ENCODE measurements at regions not wholly inside any gene's neighbourhood (a gene's known extent, or its start where the extent isn't known, plus 50 kb on each side); places are given as distances from the start of the nearest gene placed in this dataset.

DNA sequence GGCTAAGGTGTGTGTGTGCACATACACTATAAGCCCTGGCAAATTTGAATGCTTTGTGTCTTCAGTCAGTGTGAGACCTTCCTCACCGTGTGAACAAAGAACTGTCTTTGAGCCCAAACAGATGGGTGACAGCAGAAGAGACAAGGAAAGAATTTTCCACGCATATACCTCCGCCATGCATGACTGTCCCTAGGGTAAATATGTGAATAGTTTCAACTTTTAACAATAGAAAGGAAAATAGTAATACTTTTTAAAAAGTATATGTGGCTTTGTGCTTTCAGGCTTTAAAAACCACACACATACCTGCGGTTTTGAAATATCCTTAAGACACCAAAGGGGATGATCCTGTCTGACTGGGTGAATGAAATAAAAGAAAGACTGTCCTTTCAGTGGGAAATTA lies 438.6 kb upstream of the MPDZ start:
- TF ChIP-seq, protein P1, sequence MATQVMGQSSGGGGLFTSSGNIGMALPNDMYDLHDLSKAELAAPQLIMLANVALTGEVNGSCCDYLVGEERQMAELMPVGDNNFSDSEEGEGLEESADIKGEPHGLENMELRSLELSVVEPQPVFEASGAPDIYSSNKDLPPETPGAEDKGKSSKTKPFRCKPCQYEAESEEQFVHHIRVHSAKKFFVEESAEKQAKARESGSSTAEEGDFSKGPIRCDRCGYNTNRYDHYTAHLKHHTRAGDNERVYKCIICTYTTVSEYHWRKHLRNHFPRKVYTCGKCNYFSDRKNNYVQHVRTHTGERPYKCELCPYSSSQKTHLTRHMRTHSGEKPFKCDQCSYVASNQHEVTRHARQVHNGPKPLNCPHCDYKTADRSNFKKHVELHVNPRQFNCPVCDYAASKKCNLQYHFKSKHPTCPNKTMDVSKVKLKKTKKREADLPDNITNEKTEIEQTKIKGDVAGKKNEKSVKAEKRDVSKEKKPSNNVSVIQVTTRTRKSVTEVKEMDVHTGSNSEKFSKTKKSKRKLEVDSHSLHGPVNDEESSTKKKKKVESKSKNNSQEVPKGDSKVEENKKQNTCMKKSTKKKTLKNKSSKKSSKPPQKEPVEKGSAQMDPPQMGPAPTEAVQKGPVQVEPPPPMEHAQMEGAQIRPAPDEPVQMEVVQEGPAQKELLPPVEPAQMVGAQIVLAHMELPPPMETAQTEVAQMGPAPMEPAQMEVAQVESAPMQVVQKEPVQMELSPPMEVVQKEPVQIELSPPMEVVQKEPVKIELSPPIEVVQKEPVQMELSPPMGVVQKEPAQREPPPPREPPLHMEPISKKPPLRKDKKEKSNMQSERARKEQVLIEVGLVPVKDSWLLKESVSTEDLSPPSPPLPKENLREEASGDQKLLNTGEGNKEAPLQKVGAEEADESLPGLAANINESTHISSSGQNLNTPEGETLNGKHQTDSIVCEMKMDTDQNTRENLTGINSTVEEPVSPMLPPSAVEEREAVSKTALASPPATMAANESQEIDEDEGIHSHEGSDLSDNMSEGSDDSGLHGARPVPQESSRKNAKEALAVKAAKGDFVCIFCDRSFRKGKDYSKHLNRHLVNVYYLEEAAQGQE (IDR thresholded peaks at IDR 0.05; ENCODE audit: insufficient replicate concordance, low read depth), result no peak
- TF ChIP-seq SPI1 (IDR thresholded peaks at IDR 0.05; ENCODE audit: borderline replicate concordance, low read depth) (no peak), POLR2AphosphoS5 (IDR thresholded peaks at IDR 0.05; ENCODE audit: low read depth) (no peak), GABPA (IDR thresholded peaks at IDR 0.05; ENCODE audit: low read depth) (no peak)
- TF ChIP-seq, protein P2, sequence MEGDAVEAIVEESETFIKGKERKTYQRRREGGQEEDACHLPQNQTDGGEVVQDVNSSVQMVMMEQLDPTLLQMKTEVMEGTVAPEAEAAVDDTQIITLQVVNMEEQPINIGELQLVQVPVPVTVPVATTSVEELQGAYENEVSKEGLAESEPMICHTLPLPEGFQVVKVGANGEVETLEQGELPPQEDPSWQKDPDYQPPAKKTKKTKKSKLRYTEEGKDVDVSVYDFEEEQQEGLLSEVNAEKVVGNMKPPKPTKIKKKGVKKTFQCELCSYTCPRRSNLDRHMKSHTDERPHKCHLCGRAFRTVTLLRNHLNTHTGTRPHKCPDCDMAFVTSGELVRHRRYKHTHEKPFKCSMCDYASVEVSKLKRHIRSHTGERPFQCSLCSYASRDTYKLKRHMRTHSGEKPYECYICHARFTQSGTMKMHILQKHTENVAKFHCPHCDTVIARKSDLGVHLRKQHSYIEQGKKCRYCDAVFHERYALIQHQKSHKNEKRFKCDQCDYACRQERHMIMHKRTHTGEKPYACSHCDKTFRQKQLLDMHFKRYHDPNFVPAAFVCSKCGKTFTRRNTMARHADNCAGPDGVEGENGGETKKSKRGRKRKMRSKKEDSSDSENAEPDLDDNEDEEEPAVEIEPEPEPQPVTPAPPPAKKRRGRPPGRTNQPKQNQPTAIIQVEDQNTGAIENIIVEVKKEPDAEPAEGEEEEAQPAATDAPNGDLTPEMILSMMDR (IDR thresholded peaks at IDR 0.05; ENCODE audit: insufficient read depth, low read length), result no peak
- Histone ChIP-seq H3K4me3 (replicated peaks; ENCODE audit: insufficient read depth, low read length) (no peak overlapping the region), H3K27ac (replicated peaks) (no peak overlapping the region), H3K27me3 (ENCODE audit: insufficient read depth, poor library complexity, severe bottlenecking) (no peaks in the 10 kb centered on the region)
- DNase-seq (ENCODE audit: low read depth in 1 of 2, low spot score in 1 of 2), result no peak

DNA sequence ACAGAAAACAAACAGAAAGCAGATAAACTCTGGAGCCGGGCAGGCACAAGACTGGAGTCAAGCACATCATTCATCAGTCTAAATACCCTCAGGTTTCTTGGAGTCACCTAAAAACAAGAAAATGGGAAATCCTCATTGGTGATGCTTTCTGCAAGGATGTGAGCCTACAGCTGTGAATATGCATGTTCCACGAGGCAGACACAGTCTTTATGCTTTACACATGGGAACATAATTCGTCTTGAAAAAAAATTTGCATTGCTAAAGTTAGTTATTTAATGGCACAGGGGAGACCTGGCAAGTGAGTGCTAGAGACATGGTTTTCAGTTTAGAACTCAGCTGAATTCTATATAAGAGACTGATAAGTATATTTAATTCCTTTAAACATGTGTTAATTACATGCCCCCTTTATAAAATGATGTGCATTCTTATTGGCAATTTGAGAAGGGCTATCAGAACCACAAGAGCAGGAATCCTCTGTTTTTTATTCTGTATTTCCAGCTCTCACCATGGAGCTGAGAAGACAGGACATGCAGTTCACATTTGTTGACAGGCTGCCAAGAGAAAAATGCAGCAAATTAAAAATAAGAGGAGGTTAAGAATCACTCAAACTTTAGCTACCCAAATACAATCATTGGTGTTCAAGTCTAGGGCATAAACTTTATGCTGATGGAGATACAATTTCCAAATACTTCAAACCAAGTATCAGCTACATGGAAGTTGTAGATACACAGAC lies 438.0 kb upstream of the MPDZ start:
- H3K27ac ChIP-seq (replicated peaks), result no peak overlapping the region
- H3K4me3 ChIP-seq (replicated peaks; ENCODE audit: insufficient read depth, low read length), result no peak overlapping the region
- H3K27me3 ChIP-seq (ENCODE audit: insufficient read depth, poor library complexity, severe bottlenecking), result no peaks in the 10 kb centered on the region
- no peak for DNase-seq (ENCODE audit: low read depth in 1 of 2, low spot score in 1 of 2)
- TF ChIP-seq GABPA (IDR thresholded peaks at IDR 0.05; ENCODE audit: low read depth), result no peak
- TF ChIP-seq POLR2AphosphoS5 (IDR thresholded peaks at IDR 0.05; ENCODE audit: low read depth), result no peak
- TF ChIP-seq, protein P1 (IDR thresholded peaks at IDR 0.05; ENCODE audit: insufficient replicate concordance, low read depth), result no peak
- TF ChIP-seq SPI1 (IDR thresholded peaks at IDR 0.05; ENCODE audit: borderline replicate concordance, low read depth), result no peak

DNA sequence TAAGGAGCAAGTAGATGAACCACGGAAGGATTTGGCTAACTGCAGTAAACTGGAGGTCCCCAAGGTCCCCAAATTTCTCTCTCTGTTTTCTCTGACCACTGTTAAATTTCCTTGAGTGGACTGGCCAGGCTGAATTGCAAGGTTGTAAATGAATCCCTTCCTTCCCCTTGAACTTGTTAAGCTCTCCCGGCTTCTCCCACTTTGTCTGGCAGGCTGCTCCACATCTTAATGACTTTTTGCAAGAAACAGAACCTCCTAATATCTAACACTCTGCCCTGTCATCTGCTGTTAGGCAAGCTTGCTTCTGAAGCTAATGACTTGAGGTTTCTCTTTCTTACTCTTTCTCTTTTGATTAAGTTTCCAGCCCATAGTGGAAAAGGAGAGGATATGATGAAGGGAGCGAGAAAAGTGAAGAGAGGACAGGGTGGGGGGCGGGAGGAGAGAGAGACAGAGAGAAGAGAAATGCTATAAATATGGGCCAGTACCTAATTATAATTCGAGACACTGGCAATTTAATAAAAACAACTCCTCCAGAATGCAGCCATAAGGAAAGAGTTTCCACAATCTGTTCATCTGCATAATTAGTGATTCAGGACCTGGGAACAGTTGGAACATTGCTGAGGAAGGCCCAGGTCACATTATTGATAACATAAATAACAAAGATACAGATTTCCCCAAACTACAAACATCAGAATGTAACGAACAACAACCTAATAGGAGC lies 437.3 kb upstream of the MPDZ start:
- Histone ChIP-seq H3K27me3 (ENCODE audit: insufficient read depth, poor library complexity, severe bottlenecking) (no peaks in the 10 kb centered on the region), H3K27ac (replicated peaks) (no peak overlapping the region), H3K4me3 (replicated peaks; ENCODE audit: insufficient read depth, low read length) (no peak overlapping the region)
- no peak for DNase-seq (ENCODE audit: low read depth in 1 of 2, low spot score in 1 of 2)
- TF ChIP-seq SPI1 (IDR thresholded peaks at IDR 0.05; ENCODE audit: borderline replicate concordance, low read depth), result no peak

DNA sequence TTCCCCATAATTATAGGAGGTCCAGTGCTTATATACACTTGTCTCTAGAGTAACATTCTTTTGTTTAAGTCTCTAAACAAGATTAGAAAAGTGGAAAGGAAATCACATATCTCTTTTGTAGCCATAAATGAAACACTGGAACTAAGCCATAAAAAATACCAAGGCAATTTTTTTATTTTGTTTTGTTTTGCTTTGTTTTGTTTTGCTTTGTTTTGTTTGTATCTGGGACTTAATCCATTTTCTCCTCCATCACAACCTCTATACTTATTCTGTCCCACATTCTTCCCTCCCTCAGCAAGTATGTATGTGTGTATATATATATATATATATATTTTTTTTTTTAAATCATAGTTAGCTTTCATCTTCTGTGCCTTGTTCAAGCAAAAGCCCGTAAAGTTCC lies 436.6 kb upstream of the MPDZ start:
- H3K27ac ChIP-seq (replicated peaks), result no peak overlapping the region
- TF ChIP-seq, protein P1 (IDR thresholded peaks at IDR 0.05; ENCODE audit: insufficient replicate concordance, low read depth), result no peak
- no peak for TF ChIP-seq GABPA (IDR thresholded peaks at IDR 0.05; ENCODE audit: low read depth)
- TF ChIP-seq, protein P2 (IDR thresholded peaks at IDR 0.05; ENCODE audit: insufficient read depth, low read length), result no peak
- TF ChIP-seq SPI1 (IDR thresholded peaks at IDR 0.05; ENCODE audit: borderline replicate concordance, low read depth), result no peak
- TF ChIP-seq POLR2AphosphoS5 (IDR thresholded peaks at IDR 0.05; ENCODE audit: low read depth), result no peak

More for the DNA sequence above, 436.6 kb upstream of the MPDZ start:
- Histone ChIP-seq H3K27me3 (ENCODE audit: insufficient read depth, poor library complexity, severe bottlenecking) (no peaks in the 10 kb centered on the region), H3K4me3 (replicated peaks; ENCODE audit: insufficient read depth, low read length) (no peak overlapping the region)
- DNase-seq (ENCODE audit: low read depth in 1 of 2, low spot score in 1 of 2), result no peak
